K562 (cell line): ENCODE measurements at regions not wholly inside any gene's neighbourhood (a gene's known extent, or its start where the extent isn't known, plus 50 kb on each side); places are given as distances from the start of the nearest gene placed in this dataset.

Source experiments
- ATAC-seq: fragments of 200-7000 bp; cut with Tn5 transposase; 3 replicates; pipeline ENCODE4 v1.9.1; 2020; ENCODE audit warnings: moderate library complexity
- BruUV-seq: library from RNA; stranded (reverse); fragments of 400-500 nt; replicated peaks from 2 replicates; lab custom pipeline; 2021; lab: Mats Ljungman, UMichigan
- CTCF ChIA-PET: fragments of 300-600 bp; formaldehyde crosslinking; extraction: SDS; loops from one replicate; lab custom pipeline; 2021; ENCODE audit warnings: low intra/inter-chr PET ratio; lab: Yijun Ruan, JAX
- POLR2A ChIA-PET: fragments of 300-600, 350-650 bp; sonication (Branson Sonifier 250); formaldehyde crosslinking; extraction: SDS; loops from one replicate; lab custom pipeline; 2021; ENCODE audit warnings: antibody characterized with exemption, inconsistent platforms; lab: Yijun Ruan, JAX
- DNase-seq, 4 experiments: peaks; one replicate each; pipeline versions ENCODE4 v3.0.0 to v3.0.0-alpha.2; 2011 to 2018; ENCODE audit warnings: low spot score in 3 of 4, mixed read lengths in 3 of 4; ENCODE audit errors: extremely low read depth in 1 of 4
- FAIRE-seq: peaks from 2 replicates; lab custom pipeline; 2011; peaks lifted over from hg19 to GRCh38; lab: Jason Lieb, UNC
- H2AFZ ChIP-seq: 2 replicates; pipeline ENCODE4 v1.6.0; 2011; ENCODE audit warnings: low read depth, low read length, control low read depth, inconsistent platforms
- H3K27ac ChIP-seq: fragments of 200-600 bp; 3 replicates; pipeline ENCODE4 v1.8.0; 2011; ENCODE audit warnings: low read depth, mild to moderate bottlenecking, control low read depth, inconsistent platforms, low read length, moderate library complexity, mixed read lengths; ENCODE audit errors: extremely low read depth
- H3K27me3 ChIP-seq, 2 experiments: fragments of 300-600 bp in 1 of 2; 2 replicates in 1 of 2; 3 replicates in 1 of 2; pipeline versions ENCODE4 v1.6.0 to v1.8.0; 2011; ENCODE audit warnings: inconsistent platforms in 2 of 2, low read length in 2 of 2, mild to moderate bottlenecking in 1 of 2, mixed read lengths in 1 of 2, moderate library complexity in 1 of 2; ENCODE audit not compliant: control insufficient read depth in 2 of 2, insufficient read depth in 2 of 2
- H3K36me3 ChIP-seq: fragments of 300-600 bp; 3 replicates; pipeline ENCODE4 v1.8.0; 2011; ENCODE audit warnings: mild to moderate bottlenecking, low read length, inconsistent platforms; ENCODE audit not compliant: control insufficient read depth, insufficient read depth
- H3K4me1 ChIP-seq, 2 experiments: fragments of 200-600 bp in 1 of 2; replicated peaks in 1 of 2; 2 replicates in 1 of 2; 3 replicates in 1 of 2; pipeline versions ENCODE4 v1.5.1 to v1.8.0; 2011; ENCODE audit warnings: inconsistent platforms in 2 of 2, low read length in 2 of 2, mild to moderate bottlenecking in 1 of 2, mixed read lengths in 1 of 2, moderate library complexity in 1 of 2; ENCODE audit not compliant: control insufficient read depth in 2 of 2, insufficient read depth in 2 of 2
- H3K4me2 ChIP-seq: 2 replicates; pipeline ENCODE4 v1.6.1; 2011; ENCODE audit warnings: low read length, control low read depth, inconsistent platforms, mixed read lengths; ENCODE audit not compliant: insufficient read depth
- H3K4me3 ChIP-seq: fragments of 200-600 bp; sonication (generic), shearing (Covaris generic); 2 replicates; pipeline ENCODE4 v1.5.1; 2016; ENCODE audit warnings: control low read depth, inconsistent platforms
- H3K79me2 ChIP-seq: fragments of 200-600 bp; 3 replicates; pipeline ENCODE4 v1.8.0; 2011; ENCODE audit warnings: low read length, inconsistent platforms; ENCODE audit not compliant: control insufficient read depth, insufficient read depth
- H3K9ac ChIP-seq, 2 experiments: 2 replicates each; pipeline versions ENCODE4 v1.6.0 to v1.6.1; 2011; ENCODE audit warnings: low read depth in 2 of 2, low read length in 2 of 2, control low read depth in 1 of 2, inconsistent platforms in 1 of 2, mild to moderate bottlenecking in 1 of 2, mixed read lengths in 1 of 2; ENCODE audit not compliant: insufficient read depth in 1 of 2
- H3K9me1 ChIP-seq: one replicate; pipeline ENCODE4 v1.6.0; 2011; ENCODE audit warnings: inconsistent platforms, mild to moderate bottlenecking, low read length, moderate library complexity; ENCODE audit not compliant: control insufficient read depth, insufficient read depth
- H3K9me3 ChIP-seq: replicated peaks from 2 replicates; pipeline ENCODE4 v1.5.1; 2011; ENCODE audit warnings: low read depth, low read length, inconsistent platforms; ENCODE audit not compliant: control insufficient read depth, insufficient read depth
- H4K20me1 ChIP-seq: replicated peaks from 2 replicates; pipeline ENCODE4 v1.6.1; 2011; ENCODE audit warnings: low read length, inconsistent platforms, mixed read lengths; ENCODE audit not compliant: control insufficient read depth, insufficient read depth
- ZNF143 ChIP-seq: sonication (generic); formaldehyde crosslinking; IDR thresholded peaks from 2 replicates; pipeline ENCODE4 v1.9.0; 2022; ENCODE audit warnings: mild to moderate bottlenecking, missing genetic modification reagents
- WGBS: fragments of 100-300 bp; shearing (Covaris generic); methylation state at CpG from one replicate; pipeline ENCODE4 v1.1.6; 2016; ENCODE audit warnings: low coverage, mixed read lengths; ENCODE audit not compliant: insufficient coverage; ENCODE audit errors: missing lambda C conversion rate; 5-methylcytosine and 5-hydroxymethylcytosine counted together
- in situ Hi-C: fragments of 300-500 bp; cut with MboI; formaldehyde crosslinking; loops from 4 replicates; pipeline ENCODE4 v1.15.0; 2018; ENCODE audit warnings: inconsistent platforms, mixed read lengths
- intact Hi-C: fragments of 100-400 bp; cut with micrococcal nuclease; formaldehyde crosslinking; loops from 2 replicates; pipeline ENCODE4 v1.14.2; 2022
- TF ChIP-seq, protein P1 (sequence below), 2 experiments: fragments of 450-650 bp; formaldehyde crosslinking in 1 of 2; IDR thresholded peaks; 2 replicates each; pipeline versions ENCODE4 v1.4.0 to v1.6.1; 2014 to 2020; ENCODE audit warnings: mild to moderate bottlenecking in 2 of 2, borderline replicate concordance in 1 of 2, low read depth in 1 of 2

DNA sequence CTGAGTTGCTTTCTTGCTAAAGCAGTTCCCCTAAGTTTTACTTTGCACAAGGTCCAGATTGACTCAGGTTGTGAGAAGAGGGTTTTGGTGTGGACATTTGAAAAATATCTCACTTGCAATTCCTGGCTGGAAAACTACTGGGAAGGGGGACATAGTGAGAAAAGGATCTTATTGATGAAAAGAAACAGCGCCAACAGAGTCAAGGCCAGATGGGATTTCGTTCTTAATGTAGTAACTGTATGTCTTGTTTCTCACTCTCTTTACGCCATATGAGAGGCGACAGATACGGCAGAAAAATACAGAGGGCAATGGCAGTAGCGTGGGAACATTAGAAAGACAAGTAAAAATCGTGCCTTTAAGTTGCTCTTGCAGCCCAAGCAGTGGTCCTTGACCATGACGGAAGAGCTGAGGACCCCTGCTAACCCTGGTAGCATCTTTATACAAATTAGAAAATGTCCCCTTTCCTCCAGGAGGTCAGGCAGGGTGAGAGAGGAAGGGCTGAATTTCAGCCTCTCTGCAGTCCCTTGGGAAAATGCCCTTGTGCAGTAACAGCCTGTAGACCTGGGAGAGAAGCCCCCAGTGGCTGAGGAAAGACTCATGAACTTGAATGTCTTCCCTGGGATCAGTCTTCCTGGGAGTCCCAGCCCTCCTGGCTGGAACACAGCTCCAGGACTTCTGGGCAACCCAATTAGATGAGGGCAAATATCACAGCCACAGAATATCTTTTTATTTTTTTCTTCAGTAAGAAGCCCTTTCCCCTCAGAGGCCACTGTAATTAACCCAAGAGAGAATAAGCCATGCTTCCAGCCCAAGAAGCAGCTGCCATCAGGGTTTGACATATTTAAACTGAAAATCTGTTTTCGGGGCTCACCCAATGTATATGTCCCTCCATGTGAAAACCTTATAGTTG, 113.4 kb downstream of the CD47 start:
- Histone ChIP-seq H4K20me1 (no peaks in the 10 kb centered on the region), H3K9me3 (no peaks in the 10 kb centered on the region), H3K4me2 (no peak overlapping the region), H3K79me2 (no peaks in the 10 kb centered on the region), H3K36me3 (no peaks in the 10 kb centered on the region), H3K27ac (no peak overlapping the region), H2AFZ (no peak overlapping the region), H3K4me1 (no peaks in the 10 kb centered on the region), H3K9ac (no peak overlapping the region), H3K9me1 (no peaks in the 10 kb centered on the region), H3K4me3 (no peak overlapping the region), H3K27me3 (peaks cover 0 to 7% of the 10 kb centered on the region in 2 experiments; a peak in 1 of 5 replicates)
- in situ Hi-C loops (no loop called here), intact Hi-C loops (no loop called here)
- ChIA-PET CTCF (no interaction called here), POLR2A (no interaction called here)
- FAIRE-seq (no peak), ATAC-seq (no peak), DNase-seq (no peak)
- TF ChIP-seq ZNF143 (CRISPR knock-in tag) = no peak
- TF ChIP-seq, protein P1, sequence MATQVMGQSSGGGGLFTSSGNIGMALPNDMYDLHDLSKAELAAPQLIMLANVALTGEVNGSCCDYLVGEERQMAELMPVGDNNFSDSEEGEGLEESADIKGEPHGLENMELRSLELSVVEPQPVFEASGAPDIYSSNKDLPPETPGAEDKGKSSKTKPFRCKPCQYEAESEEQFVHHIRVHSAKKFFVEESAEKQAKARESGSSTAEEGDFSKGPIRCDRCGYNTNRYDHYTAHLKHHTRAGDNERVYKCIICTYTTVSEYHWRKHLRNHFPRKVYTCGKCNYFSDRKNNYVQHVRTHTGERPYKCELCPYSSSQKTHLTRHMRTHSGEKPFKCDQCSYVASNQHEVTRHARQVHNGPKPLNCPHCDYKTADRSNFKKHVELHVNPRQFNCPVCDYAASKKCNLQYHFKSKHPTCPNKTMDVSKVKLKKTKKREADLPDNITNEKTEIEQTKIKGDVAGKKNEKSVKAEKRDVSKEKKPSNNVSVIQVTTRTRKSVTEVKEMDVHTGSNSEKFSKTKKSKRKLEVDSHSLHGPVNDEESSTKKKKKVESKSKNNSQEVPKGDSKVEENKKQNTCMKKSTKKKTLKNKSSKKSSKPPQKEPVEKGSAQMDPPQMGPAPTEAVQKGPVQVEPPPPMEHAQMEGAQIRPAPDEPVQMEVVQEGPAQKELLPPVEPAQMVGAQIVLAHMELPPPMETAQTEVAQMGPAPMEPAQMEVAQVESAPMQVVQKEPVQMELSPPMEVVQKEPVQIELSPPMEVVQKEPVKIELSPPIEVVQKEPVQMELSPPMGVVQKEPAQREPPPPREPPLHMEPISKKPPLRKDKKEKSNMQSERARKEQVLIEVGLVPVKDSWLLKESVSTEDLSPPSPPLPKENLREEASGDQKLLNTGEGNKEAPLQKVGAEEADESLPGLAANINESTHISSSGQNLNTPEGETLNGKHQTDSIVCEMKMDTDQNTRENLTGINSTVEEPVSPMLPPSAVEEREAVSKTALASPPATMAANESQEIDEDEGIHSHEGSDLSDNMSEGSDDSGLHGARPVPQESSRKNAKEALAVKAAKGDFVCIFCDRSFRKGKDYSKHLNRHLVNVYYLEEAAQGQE (IDR thresholded peaks at IDR 0.05; ENCODE audit: borderline replicate concordance) = no peak
- TF ChIP-seq, protein P1 (CRISPR knock-in tag; IDR thresholded peaks at IDR 0.05; ENCODE audit: low read depth) = no peak
- under 1% methylated on average over 9 of the region's 9 CpGs for WGBS
- BruUV-seq = no TSS peak
